GM18519 (cell line): ENCODE measurements at regions not wholly inside any gene's neighbourhood (a gene's known extent, or its start where the extent isn't known, plus 50 kb on each side); places are given as distances from the start of the nearest gene placed in this dataset.
"Not testable (repeated sequence)": the region's sequence is repeated elsewhere in the genome, so short reads cannot be mapped to it uniquely, and the experiment has no call there.

ENCODE experiments used
- ATAC-seq: cut with Tn5 transposase; IDR thresholded peaks from one replicate; pipeline ENCODE4 v1.9.1; 2021; ENCODE audit warnings: mild to moderate bottlenecking, moderate library complexity; ENCODE audit not compliant: unreplicated experiment, low FRiP score

GRCh38 chr12:105574056-105574715, 243.7 kb downstream of the C12orf75 start:
- ATAC-seq = no peak

- no peak for ATAC-seq
Observed at GRCh38 chr12:105575235-105575634, 244.7 kb downstream of the C12orf75 start.

- ATAC-seq = no peak
Observed at GRCh38 chr12:105576261-105576660, 245.8 kb downstream of the C12orf75 start.

GRCh38 chr12:105580821-105581352, 250.4 kb downstream of the C12orf75 start:
- ATAC-seq = no peak

GRCh38 chr12:105581420-105581819, 250.9 kb downstream of the C12orf75 start:
- no peak for ATAC-seq

GRCh38 chr12:105585107-105585506, 254.6 kb downstream of the C12orf75 start:
- no peak for ATAC-seq

GRCh38 chr12:105587237-105587636, 256.7 kb downstream of the C12orf75 start:
- ATAC-seq = no peak

GRCh38 chr12:105588106-105588505, 257.6 kb downstream of the C12orf75 start:
- no peak for ATAC-seq

GRCh38 chr12:105590571-105590970, 260.1 kb downstream of the C12orf75 start:
- no peak for ATAC-seq

- no peak for ATAC-seq
Observed at GRCh38 chr12:105595440-105595839, 264.9 kb downstream of the C12orf75 start.

GRCh38 chr12:105596731-105597130, 266.2 kb downstream of the C12orf75 start:
- ATAC-seq = no peak

GRCh38 chr12:105598031-105598430, 267.5 kb downstream of the C12orf75 start:
- no peak for ATAC-seq

- no peak for ATAC-seq
Observed at GRCh38 chr12:105600911-105601545, 270.5 kb downstream of the C12orf75 start.

GRCh38 chr12:105602312-105602711, 271.8 kb downstream of the C12orf75 start:
- ATAC-seq = not testable (repeated sequence)

GRCh38 chr12:105604281-105604680, 273.8 kb downstream of the C12orf75 start:
- not testable (repeated sequence) for ATAC-seq

- ATAC-seq = not testable (repeated sequence)
Observed at GRCh38 chr12:105606613-105607012, 276.1 kb downstream of the C12orf75 start.

GRCh38 chr12:105609001-105609400, 278.5 kb downstream of the C12orf75 start:
- not testable (repeated sequence) for ATAC-seq

- ATAC-seq = no peak
Observed at GRCh38 chr12:105610459-105610858, 280.0 kb downstream of the C12orf75 start.

GRCh38 chr12:105611340-105611739, 280.8 kb downstream of the C12orf75 start:
- ATAC-seq = no peak

- no peak for ATAC-seq
Observed at GRCh38 chr12:105613269-105613668, 282.8 kb downstream of the C12orf75 start.

- no peak for ATAC-seq
Observed at GRCh38 chr12:105613887-105614286, 283.4 kb downstream of the C12orf75 start.

GRCh38 chr12:105616971-105617540, 286.6 kb downstream of the C12orf75 start:
- ATAC-seq = no peak
